Calu3 (cell line): ENCODE measurements at regions not wholly inside any gene's neighbourhood (a gene's known extent, or its start where the extent isn't known, plus 50 kb on each side); places are given as distances from the start of the nearest gene placed in this dataset.

Experiments
- BruUV-seq: library from RNA; stranded (reverse); fragments of 400-500 nt; replicated peaks from 2 replicates; lab custom pipeline; 2021; lab: Mats Ljungman, UMichigan
- CTCF ChIA-PET: fragments of 300-600 bp; sonication (Branson Sonifier 250); formaldehyde crosslinking; loops from one replicate; lab custom pipeline; 2022; ENCODE audit warnings: antibody characterized with exemption; lab: Charles Lee
- DNase-seq: peaks from one replicate; pipeline ENCODE4 v3.0.0; 2022
- H3K27ac Mint-ChIP-seq: one replicate; pipeline ENCODE4 v1.8.0; 2022; ENCODE audit warnings: mixed read lengths; ENCODE audit not compliant: unreplicated experiment
- H3K27me3 Mint-ChIP-seq: one replicate; pipeline ENCODE4 v1.8.0; 2022; ENCODE audit warnings: mixed read lengths; ENCODE audit not compliant: unreplicated experiment
- H3K36me3 Mint-ChIP-seq: one replicate; pipeline ENCODE4 v1.8.0; 2022; ENCODE audit warnings: mild to moderate bottlenecking, moderate library complexity, mixed read lengths; ENCODE audit not compliant: insufficient read depth, unreplicated experiment
- H3K4me1 Mint-ChIP-seq: one replicate; pipeline ENCODE4 v1.8.0; 2022; ENCODE audit warnings: mild to moderate bottlenecking, low read depth, mixed read lengths; ENCODE audit not compliant: unreplicated experiment
- H3K4me3 Mint-ChIP-seq: one replicate; pipeline ENCODE4 v1.8.0; 2022; ENCODE audit warnings: mild to moderate bottlenecking, low read depth, moderate library complexity, mixed read lengths; ENCODE audit not compliant: unreplicated experiment
- H3K9me3 Mint-ChIP-seq: one replicate; pipeline ENCODE4 v1.8.0; 2022; ENCODE audit warnings: low read depth, mixed read lengths; ENCODE audit not compliant: unreplicated experiment
- intact Hi-C: fragments of 100-400 bp; cut with micrococcal nuclease; formaldehyde crosslinking; loops from one replicate; pipeline ENCODE4 v1.10.0; 2022; ENCODE audit not compliant: unreplicated experiment
- TF ChIP-seq, protein P1 (sequence below): fragments of 200-600 bp; IDR thresholded peaks from one replicate; pipeline ENCODE4 v1.8.0; 2022; ENCODE audit warnings: antibody characterized with exemption; ENCODE audit not compliant: unreplicated experiment

- DNase-seq = no peak
- TF ChIP-seq, protein P1, sequence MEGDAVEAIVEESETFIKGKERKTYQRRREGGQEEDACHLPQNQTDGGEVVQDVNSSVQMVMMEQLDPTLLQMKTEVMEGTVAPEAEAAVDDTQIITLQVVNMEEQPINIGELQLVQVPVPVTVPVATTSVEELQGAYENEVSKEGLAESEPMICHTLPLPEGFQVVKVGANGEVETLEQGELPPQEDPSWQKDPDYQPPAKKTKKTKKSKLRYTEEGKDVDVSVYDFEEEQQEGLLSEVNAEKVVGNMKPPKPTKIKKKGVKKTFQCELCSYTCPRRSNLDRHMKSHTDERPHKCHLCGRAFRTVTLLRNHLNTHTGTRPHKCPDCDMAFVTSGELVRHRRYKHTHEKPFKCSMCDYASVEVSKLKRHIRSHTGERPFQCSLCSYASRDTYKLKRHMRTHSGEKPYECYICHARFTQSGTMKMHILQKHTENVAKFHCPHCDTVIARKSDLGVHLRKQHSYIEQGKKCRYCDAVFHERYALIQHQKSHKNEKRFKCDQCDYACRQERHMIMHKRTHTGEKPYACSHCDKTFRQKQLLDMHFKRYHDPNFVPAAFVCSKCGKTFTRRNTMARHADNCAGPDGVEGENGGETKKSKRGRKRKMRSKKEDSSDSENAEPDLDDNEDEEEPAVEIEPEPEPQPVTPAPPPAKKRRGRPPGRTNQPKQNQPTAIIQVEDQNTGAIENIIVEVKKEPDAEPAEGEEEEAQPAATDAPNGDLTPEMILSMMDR = no peak
- no peaks in the 10 kb centered on the region for H3K27me3 Mint-ChIP-seq
- no peak overlapping the region for H3K27ac Mint-ChIP-seq
- H3K4me3 Mint-ChIP-seq = no peak overlapping the region
- no TSS peak for BruUV-seq
- CTCF ChIA-PET = no interaction called here
- H3K4me1 Mint-ChIP-seq = no peaks in the 10 kb centered on the region
- intact Hi-C loops = no loop called here
- no peaks in the 10 kb centered on the region for H3K9me3 Mint-ChIP-seq
- H3K36me3 Mint-ChIP-seq = no peaks in the 10 kb centered on the region
Observed at GRCh38 chr7:121798896-121799295, 74.1 kb upstream of the PTPRZ1 start.

DNA sequence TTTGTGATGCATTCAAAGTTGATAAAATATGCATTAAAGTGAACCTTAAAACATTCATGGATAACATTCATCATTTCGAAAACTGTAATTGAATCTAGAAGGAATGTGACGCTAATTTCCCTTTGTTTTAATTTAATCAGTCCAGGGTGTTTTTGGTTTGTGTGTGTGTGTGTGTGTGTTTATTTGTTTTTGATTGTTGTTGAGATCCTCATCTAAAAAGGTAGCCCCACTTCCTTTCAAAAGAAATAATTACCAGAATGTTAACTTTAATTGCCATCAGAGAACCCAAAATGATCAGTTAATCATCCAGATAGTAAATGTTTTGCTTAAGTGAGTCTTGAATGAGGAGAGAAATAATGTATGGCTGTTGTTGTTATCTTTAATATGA, 74.5 kb upstream of the PTPRZ1 start:
- Mint-ChIP-seq H3K4me3 (no peak overlapping the region), H3K27ac (no peak overlapping the region)
- intact Hi-C loops = no loop called here

DNA sequence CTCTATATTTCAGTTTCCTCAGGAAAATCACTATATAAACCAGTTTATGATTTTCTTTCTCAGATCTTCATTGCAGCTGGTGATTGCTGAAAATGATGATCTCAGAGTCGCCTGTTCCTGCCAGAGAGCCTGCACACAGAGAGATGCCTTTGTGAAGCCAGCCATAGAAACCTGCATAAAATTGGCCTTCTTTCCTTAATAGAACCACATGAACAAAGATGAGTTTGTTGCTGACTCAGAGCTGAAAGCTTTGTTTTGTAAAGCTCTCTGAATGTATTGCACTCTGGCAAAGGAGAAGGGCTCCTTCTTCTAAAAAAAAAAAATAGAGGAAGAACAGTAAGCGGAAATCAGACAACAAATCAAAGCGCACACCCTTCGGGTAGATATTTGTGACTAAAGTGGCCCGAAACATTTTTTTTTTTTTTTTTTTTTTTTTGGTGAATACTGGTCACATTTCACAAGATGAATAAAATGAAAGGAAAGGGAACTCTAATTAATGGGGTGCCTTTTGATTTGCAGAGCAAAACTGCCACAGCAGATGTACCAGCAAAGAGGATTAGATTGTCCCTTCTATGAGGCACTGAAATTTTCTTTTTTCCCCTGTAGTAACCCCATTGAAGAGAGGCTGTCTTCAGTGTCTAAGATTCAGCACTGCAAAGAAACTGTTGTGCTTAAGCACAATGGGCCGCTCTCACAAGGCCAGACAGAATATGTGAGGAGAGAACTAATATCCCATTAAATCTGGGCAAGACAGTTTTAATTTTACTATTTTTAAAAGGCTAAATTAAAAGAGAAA, 75.1 kb upstream of the PTPRZ1 start:
- CTCF ChIA-PET = no interaction called here
- H3K4me3 Mint-ChIP-seq = no peak overlapping the region
- H3K36me3 Mint-ChIP-seq = no peaks in the 10 kb centered on the region

More for the DNA sequence above, 74.5 kb upstream of the PTPRZ1 start:
- no peaks in the 10 kb centered on the region for H3K9me3 Mint-ChIP-seq
- no peaks in the 10 kb centered on the region for H3K27me3 Mint-ChIP-seq
- TF ChIP-seq, protein P1 = no peak
- DNase-seq = no peak
- CTCF ChIA-PET = no interaction called here
- BruUV-seq = no TSS peak
- H3K36me3 Mint-ChIP-seq = no peaks in the 10 kb centered on the region
- no peaks in the 10 kb centered on the region for H3K4me1 Mint-ChIP-seq

GRCh38 chr7:121796936-121797656, 75.9 kb upstream of the PTPRZ1 start:
- no peaks in the 10 kb centered on the region for H3K27me3 Mint-ChIP-seq
- H3K4me3 Mint-ChIP-seq = no peak overlapping the region

More for the DNA sequence above, 75.1 kb upstream of the PTPRZ1 start:
- TF ChIP-seq, protein P1 = no peak
- H3K4me1 Mint-ChIP-seq = no peaks in the 10 kb centered on the region
- no peak overlapping the region for H3K27ac Mint-ChIP-seq
- no TSS peak for BruUV-seq
- no peaks in the 10 kb centered on the region for H3K9me3 Mint-ChIP-seq
- intact Hi-C loops = no loop called here
- H3K27me3 Mint-ChIP-seq = no peaks in the 10 kb centered on the region
- no peak for DNase-seq

More at GRCh38 chr7:121796936-121797656, 75.9 kb upstream of the PTPRZ1 start:
- CTCF ChIA-PET = no interaction called here
- Mint-ChIP-seq H3K36me3 (no peaks in the 10 kb centered on the region), H3K9me3 (no peaks in the 10 kb centered on the region), H3K4me1 (no peaks in the 10 kb centered on the region), H3K27ac (no peak overlapping the region)
- no peak for DNase-seq
- TF ChIP-seq, protein P1 = no peak
- no TSS peak for BruUV-seq
- intact Hi-C loops = no loop called here
